Epithelial cell of proximal tubule (primary cell): ENCODE measurements at regions not wholly inside any gene's neighbourhood (a gene's known extent, or its start where the extent isn't known, plus 50 kb on each side); places are given as distances from the start of the nearest gene placed in this dataset.

Experiments
- DNase-seq: peaks from one replicate; pipeline ENCODE4 v3.0.0-alpha.2; 2011; ENCODE audit warnings: low read depth
- H3K4me3 ChIP-seq: 2 replicates; pipeline ENCODE4 v1.5.1; 2011; ENCODE audit warnings: low read depth, mild to moderate bottlenecking, low read length
- CTCF ChIP-seq: conservative IDR thresholded peaks from 2 replicates; pipeline ENCODE4 v1.5.1; 2012; ENCODE audit warnings: low read depth, mild to moderate bottlenecking, low read length

- DNase-seq: no peak
- no peak overlapping the region for H3K4me3 ChIP-seq
- no peak for TF ChIP-seq CTCF
These were observed 184.5 kb upstream of the SLC24A3 start for GRCh38 chr20:19027971-19028370.

DNA sequence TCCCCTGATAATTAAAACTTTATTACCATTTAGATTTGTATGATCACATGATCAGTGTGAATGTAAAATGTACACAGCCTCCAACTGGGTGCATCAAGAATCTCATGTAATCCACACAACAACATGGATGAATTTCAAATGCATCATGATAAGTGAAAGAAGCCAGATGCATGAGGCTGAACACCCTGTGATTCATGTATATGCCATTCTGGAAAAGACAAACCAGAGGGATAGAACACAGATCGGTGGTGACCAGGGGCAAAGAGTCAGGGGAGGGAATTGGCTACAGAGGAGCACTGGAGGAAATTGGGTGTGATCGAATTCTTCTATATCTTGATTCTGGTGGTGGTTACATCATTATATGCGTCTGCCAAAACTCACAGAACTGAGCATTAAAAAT is 170.7 kb upstream of the SLC24A3 start:
- DNase-seq: no peak
- TF ChIP-seq CTCF: no peak
- no peak overlapping the region for H3K4me3 ChIP-seq

- no peak for TF ChIP-seq CTCF
- no peak overlapping the region for H3K4me3 ChIP-seq
- DNase-seq: no peak
These were observed 167.1 kb upstream of the SLC24A3 start for GRCh38 chr20:19045371-19045770.

- H3K4me3 ChIP-seq: no peak overlapping the region
- DNase-seq: no peak
These were observed 165.1 kb upstream of the SLC24A3 start for GRCh38 chr20:19047040-19047950.

GRCh38 chr20:19047951-19048296 is 164.5 kb upstream of the SLC24A3 start:
- no peak overlapping the region for H3K4me3 ChIP-seq
- no peak for TF ChIP-seq CTCF
- no peak for DNase-seq

More at GRCh38 chr20:19047040-19047950, 165.1 kb upstream of the SLC24A3 start:
- no peak for TF ChIP-seq CTCF

DNA sequence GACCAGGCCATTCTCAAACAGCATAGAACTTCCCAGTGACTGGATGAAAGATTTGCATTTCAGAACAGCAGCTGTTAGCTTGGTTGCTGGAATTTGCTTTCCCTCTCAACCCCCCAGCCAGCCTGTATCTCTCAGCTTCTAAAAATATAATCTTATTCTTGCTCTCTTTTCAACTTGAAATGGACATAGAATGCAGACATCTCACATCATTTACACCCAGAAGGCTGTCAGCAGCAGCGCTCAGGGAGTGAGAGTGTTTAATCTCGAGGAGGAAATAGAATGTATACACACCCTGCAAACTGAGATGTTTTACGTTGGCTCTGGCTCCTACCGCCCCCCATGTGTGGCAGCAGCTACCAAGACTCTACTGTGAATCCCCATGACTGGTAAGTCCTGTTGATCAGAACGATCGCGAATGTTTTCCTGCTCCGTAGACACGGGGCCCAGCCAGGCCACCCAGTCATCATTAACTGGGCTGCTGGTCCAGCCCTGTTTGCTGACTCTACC is 163.4 kb upstream of the SLC24A3 start:
- TF ChIP-seq CTCF: no peak
- H3K4me3 ChIP-seq: no peak overlapping the region
- DNase-seq: no peak

- TF ChIP-seq CTCF: no peak
These were observed 162.9 kb upstream of the SLC24A3 start for GRCh38 chr20:19049514-19049913.

More at GRCh38 chr20:19049514-19049913, 162.9 kb upstream of the SLC24A3 start:
- DNase-seq: no peak
- no peak overlapping the region for H3K4me3 ChIP-seq
